Osteoblast (primary cell): ENCODE measurements at regions not wholly inside any gene's neighbourhood (a gene's known extent, or its start where the extent isn't known, plus 50 kb on each side); places are given as distances from the start of the nearest gene placed in this dataset.

Experiments
- DNase-seq: peaks from one replicate; pipeline ENCODE4 v3.0.0; 2011; ENCODE audit warnings: low spot score, mixed read lengths; ENCODE audit not compliant: insufficient read length; ENCODE audit errors: missing footprints
- H2AFZ ChIP-seq: 2 replicates; pipeline ENCODE4 v1.6.0; 2011; ENCODE audit warnings: mild to moderate bottlenecking, low read length
- H3K27ac ChIP-seq: 2 replicates; pipeline ENCODE4 v1.5.1; 2011; ENCODE audit warnings: mild to moderate bottlenecking, low read depth, low read length, moderate library complexity
- H3K27me3 ChIP-seq: 2 replicates; pipeline ENCODE4 v1.6.0; 2012; ENCODE audit warnings: mild to moderate bottlenecking, control low read depth, inconsistent platforms, low read length, moderate library complexity; ENCODE audit not compliant: insufficient read depth
- H3K36me3 ChIP-seq: 2 replicates; pipeline ENCODE4 v1.5.1; 2011; ENCODE audit warnings: mild to moderate bottlenecking, low read length, control low read depth, moderate library complexity; ENCODE audit not compliant: insufficient read depth
- H3K4me1 ChIP-seq: 2 replicates; pipeline ENCODE4 v1.5.1; 2011; ENCODE audit warnings: mild to moderate bottlenecking, low read length, control low read depth, moderate library complexity; ENCODE audit not compliant: insufficient read depth
- H3K4me2 ChIP-seq: 2 replicates; pipeline ENCODE4 v1.6.0; 2011; ENCODE audit warnings: mild to moderate bottlenecking, low read length; ENCODE audit not compliant: insufficient read depth
- H3K4me3 ChIP-seq: fragments of 200-600 bp; sonication (generic); 3 replicates; pipeline ENCODE4 v1.5.1; 2012; ENCODE audit warnings: mild to moderate bottlenecking, low read length, inconsistent platforms; ENCODE audit not compliant: insufficient read depth
- H3K79me2 ChIP-seq: 2 replicates; pipeline ENCODE4 v1.6.0; 2012; ENCODE audit warnings: mild to moderate bottlenecking, low read length, control low read depth, inconsistent platforms; ENCODE audit not compliant: insufficient read depth
- H3K9me3 ChIP-seq: 2 replicates; pipeline ENCODE4 v1.5.1; 2011; ENCODE audit warnings: low read depth, low read length, control low read depth
- H4K20me1 ChIP-seq: 2 replicates; pipeline ENCODE4 v1.6.0; 2012; ENCODE audit warnings: mild to moderate bottlenecking, low read length, control low read depth; ENCODE audit not compliant: insufficient read depth
- TF ChIP-seq, protein P1 (sequence below): IDR thresholded peaks from 2 replicates; pipeline ENCODE4 v1.5.1; 2011; ENCODE audit warnings: mild to moderate bottlenecking, low read depth, low read length, moderate library complexity; ENCODE audit errors: extremely low read depth

GRCh38 chr15:96695426-96695825 is 364.9 kb downstream of the NR2F2 start:
- H3K27me3 ChIP-seq: no peaks in the 10 kb centered on the region
- no peak for DNase-seq
- TF ChIP-seq, protein P1, sequence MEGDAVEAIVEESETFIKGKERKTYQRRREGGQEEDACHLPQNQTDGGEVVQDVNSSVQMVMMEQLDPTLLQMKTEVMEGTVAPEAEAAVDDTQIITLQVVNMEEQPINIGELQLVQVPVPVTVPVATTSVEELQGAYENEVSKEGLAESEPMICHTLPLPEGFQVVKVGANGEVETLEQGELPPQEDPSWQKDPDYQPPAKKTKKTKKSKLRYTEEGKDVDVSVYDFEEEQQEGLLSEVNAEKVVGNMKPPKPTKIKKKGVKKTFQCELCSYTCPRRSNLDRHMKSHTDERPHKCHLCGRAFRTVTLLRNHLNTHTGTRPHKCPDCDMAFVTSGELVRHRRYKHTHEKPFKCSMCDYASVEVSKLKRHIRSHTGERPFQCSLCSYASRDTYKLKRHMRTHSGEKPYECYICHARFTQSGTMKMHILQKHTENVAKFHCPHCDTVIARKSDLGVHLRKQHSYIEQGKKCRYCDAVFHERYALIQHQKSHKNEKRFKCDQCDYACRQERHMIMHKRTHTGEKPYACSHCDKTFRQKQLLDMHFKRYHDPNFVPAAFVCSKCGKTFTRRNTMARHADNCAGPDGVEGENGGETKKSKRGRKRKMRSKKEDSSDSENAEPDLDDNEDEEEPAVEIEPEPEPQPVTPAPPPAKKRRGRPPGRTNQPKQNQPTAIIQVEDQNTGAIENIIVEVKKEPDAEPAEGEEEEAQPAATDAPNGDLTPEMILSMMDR: no peak
- H3K4me1 ChIP-seq: no peaks in the 10 kb centered on the region
- no peak overlapping the region for H3K4me3 ChIP-seq
- no peak overlapping the region for H3K4me2 ChIP-seq
- no peaks in the 10 kb centered on the region for H3K36me3 ChIP-seq
- no peaks in the 10 kb centered on the region for H3K79me2 ChIP-seq
- peaks cover 2% of the 10 kb centered on the region for H3K9me3 ChIP-seq
- H2AFZ ChIP-seq: no peak overlapping the region
- H3K27ac ChIP-seq: no peak overlapping the region
- no peaks in the 10 kb centered on the region for H4K20me1 ChIP-seq

DNA sequence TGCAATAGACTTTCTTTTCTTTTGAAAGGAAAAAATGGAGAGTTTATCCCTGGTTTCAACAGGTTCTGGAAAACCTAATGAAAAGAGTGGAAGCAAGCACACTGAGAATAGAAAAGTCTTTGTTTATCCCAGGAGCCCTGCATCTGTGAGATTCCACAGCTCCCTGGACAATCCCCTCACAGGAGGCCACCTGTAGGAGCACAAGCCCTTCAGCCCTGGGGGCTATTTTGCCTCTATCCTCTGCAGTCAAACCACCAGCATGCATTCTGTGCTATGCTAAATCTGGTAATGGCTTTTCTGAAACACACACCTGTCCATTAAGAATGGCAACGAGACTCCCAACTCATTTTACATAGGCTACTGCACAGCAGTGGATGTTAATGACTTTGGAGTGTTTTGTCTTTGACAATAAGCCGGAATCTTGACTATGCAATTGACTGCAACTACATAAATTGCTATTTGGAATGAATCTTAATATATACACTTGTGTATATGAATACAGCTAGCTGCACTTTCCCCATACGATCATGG is 369.4 kb downstream of the NR2F2 start:
- DNase-seq: no peak
- no peak overlapping the region for H2AFZ ChIP-seq
- no peaks in the 10 kb centered on the region for H3K36me3 ChIP-seq
- no peaks in the 10 kb centered on the region for H4K20me1 ChIP-seq
- no peaks in the 10 kb centered on the region for H3K27me3 ChIP-seq
- H3K4me2 ChIP-seq: no peak overlapping the region
- TF ChIP-seq, protein P1: no peak
- no peaks in the 10 kb centered on the region for H3K4me1 ChIP-seq
- H3K9me3 ChIP-seq: peaks cover 3% of the 10 kb centered on the region
- H3K79me2 ChIP-seq: no peaks in the 10 kb centered on the region
- no peak overlapping the region for H3K27ac ChIP-seq
- no peak overlapping the region for H3K4me3 ChIP-seq

GRCh38 chr15:96700555-96700954 is 370.1 kb downstream of the NR2F2 start:
- no peak overlapping the region for H3K27ac ChIP-seq
- no peaks in the 10 kb centered on the region for H3K36me3 ChIP-seq
- H4K20me1 ChIP-seq: no peaks in the 10 kb centered on the region
- no peaks in the 10 kb centered on the region for H3K4me1 ChIP-seq
- no peaks in the 10 kb centered on the region for H3K79me2 ChIP-seq
- no peaks in the 10 kb centered on the region for H3K27me3 ChIP-seq
- no peak overlapping the region for H3K4me3 ChIP-seq
- DNase-seq: no peak
- no peak overlapping the region for H3K4me2 ChIP-seq
- H2AFZ ChIP-seq: no peak overlapping the region
- peaks cover 3% of the 10 kb centered on the region for H3K9me3 ChIP-seq
- TF ChIP-seq, protein P1: no peak

DNA sequence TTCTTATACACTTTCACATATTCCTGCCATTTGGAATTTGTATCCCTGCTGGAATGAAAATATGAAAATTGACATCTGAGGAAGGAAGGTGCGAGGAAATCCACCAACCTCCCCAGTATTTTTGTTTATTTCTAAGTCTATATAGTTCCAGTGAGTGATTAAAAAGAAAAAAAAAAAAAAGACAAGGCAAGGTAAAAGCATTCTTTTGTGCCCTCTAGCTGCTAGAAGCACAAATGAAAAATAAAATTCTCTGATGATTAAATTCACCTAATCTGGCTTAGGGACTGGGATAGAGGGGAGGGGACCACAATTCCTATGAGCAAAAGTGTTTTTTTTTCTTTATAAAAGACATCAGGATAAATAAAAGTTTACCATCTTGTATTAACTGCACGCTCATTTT is 370.9 kb downstream of the NR2F2 start:
- no peaks in the 10 kb centered on the region for H3K27me3 ChIP-seq
- H3K4me1 ChIP-seq: no peaks in the 10 kb centered on the region
- H4K20me1 ChIP-seq: no peaks in the 10 kb centered on the region
- no peak overlapping the region for H3K4me3 ChIP-seq
- peaks cover 2% of the 10 kb centered on the region for H3K9me3 ChIP-seq
- no peak overlapping the region for H2AFZ ChIP-seq
- no peak for DNase-seq
- no peak overlapping the region for H3K4me2 ChIP-seq
- no peaks in the 10 kb centered on the region for H3K79me2 ChIP-seq
- no peak overlapping the region for H3K27ac ChIP-seq
- TF ChIP-seq, protein P1: no peak
- H3K36me3 ChIP-seq: no peaks in the 10 kb centered on the region
